Astrocyte (in vitro differentiated cells and primary cell): ENCODE measurements at regions not wholly inside any gene's neighbourhood (a gene's known extent, or its start where the extent isn't known, plus 50 kb on each side); places are given as distances from the start of the nearest gene placed in this dataset.

Experiments
- DNase-seq: peaks from one replicate; pipeline ENCODE4 v3.0.0-alpha.2; 2010; ENCODE audit warnings: low read depth
- FAIRE-seq: peaks from 2 replicates; lab custom pipeline; 2011; peaks lifted over from hg19 to GRCh38; lab: Jason Lieb, UNC
- H2AFZ ChIP-seq: 2 replicates; pipeline ENCODE4 v1.6.0; 2012; ENCODE audit warnings: low read depth, low read length, inconsistent platforms
- H3K27ac ChIP-seq: 2 replicates; pipeline ENCODE4 v1.5.1; 2011; ENCODE audit warnings: low read depth, low read length, inconsistent platforms
- H3K27me3 ChIP-seq: 2 replicates; pipeline ENCODE4 v1.6.0; 2011; ENCODE audit warnings: low read length, inconsistent platforms; ENCODE audit not compliant: insufficient read depth
- H3K36me3 ChIP-seq: 2 replicates; pipeline ENCODE4 v1.5.1; 2011; ENCODE audit warnings: low read length, inconsistent platforms; ENCODE audit not compliant: insufficient read depth
- H3K4me1 ChIP-seq: 2 replicates; pipeline ENCODE4 v1.5.1; 2011; ENCODE audit warnings: low read length, inconsistent platforms; ENCODE audit not compliant: insufficient read depth
- H3K4me2 ChIP-seq: 2 replicates; pipeline ENCODE4 v1.6.0; 2012; ENCODE audit warnings: low read length, inconsistent platforms
- H3K4me3 ChIP-seq: 2 replicates; pipeline ENCODE4 v1.5.1; 2011; ENCODE audit warnings: low read depth, mild to moderate bottlenecking, low read length, inconsistent platforms; ENCODE audit not compliant: insufficient read depth
- H3K79me2 ChIP-seq: 2 replicates; pipeline ENCODE4 v1.6.0; 2012; ENCODE audit warnings: mild to moderate bottlenecking, low read length, inconsistent platforms; ENCODE audit not compliant: insufficient read depth
- H3K9ac ChIP-seq: 2 replicates; pipeline ENCODE4 v1.6.0; 2012; ENCODE audit warnings: mild to moderate bottlenecking, low read length, inconsistent platforms
- H3K9me3 ChIP-seq: 2 replicates; pipeline ENCODE4 v1.5.1; 2012; ENCODE audit warnings: low read depth, mild to moderate bottlenecking, low read length, inconsistent platforms; ENCODE audit not compliant: insufficient read depth
- H4K20me1 ChIP-seq: 2 replicates; pipeline ENCODE4 v1.6.0; 2012; ENCODE audit warnings: low read length, inconsistent platforms; ENCODE audit not compliant: insufficient read depth
- H3K27ac Mint-ChIP-seq: one replicate; pipeline ENCODE4 v1.8.0; 2021; ENCODE audit warnings: mild to moderate bottlenecking, mixed read lengths; ENCODE audit not compliant: unreplicated experiment
- H3K27me3 Mint-ChIP-seq: one replicate; pipeline ENCODE4 v1.8.0; 2021; ENCODE audit warnings: low read depth, mixed read lengths; ENCODE audit not compliant: unreplicated experiment
- H3K36me3 Mint-ChIP-seq: one replicate; pipeline ENCODE4 v1.8.0; 2021; ENCODE audit warnings: low read depth, mixed read lengths; ENCODE audit not compliant: unreplicated experiment
- H3K4me1 Mint-ChIP-seq: one replicate; pipeline ENCODE4 v1.8.0; 2021; ENCODE audit warnings: low read depth, mixed read lengths; ENCODE audit not compliant: unreplicated experiment
- H3K4me3 Mint-ChIP-seq: one replicate; pipeline ENCODE4 v1.8.0; 2021; ENCODE audit warnings: mild to moderate bottlenecking, moderate library complexity, mixed read lengths; ENCODE audit not compliant: unreplicated experiment
- H3K9me3 Mint-ChIP-seq: one replicate; pipeline ENCODE4 v1.8.0; 2021; ENCODE audit warnings: mild to moderate bottlenecking, mixed read lengths; ENCODE audit not compliant: unreplicated experiment
- CTCF ChIP-seq: IDR thresholded peaks from 2 replicates; pipeline ENCODE4 v1.5.1; 2011; ENCODE audit warnings: low read depth, mild to moderate bottlenecking, inconsistent platforms, low read length, moderate library complexity; ENCODE audit not compliant: insufficient read depth
- EZH2 ChIP-seq: IDR thresholded peaks from 2 replicates; pipeline ENCODE4 v1.6.1; 2012; ENCODE audit warnings: mild to moderate bottlenecking, low read length, inconsistent platforms; ENCODE audit not compliant: insufficient read depth

GRCh38 chr3:27960133-27960532 lies 238.0 kb upstream of the EOMES start:
- no peak overlapping the region for H3K9ac ChIP-seq
- no peaks in the 10 kb centered on the region for H3K36me3 ChIP-seq
- FAIRE-seq (no peak), DNase-seq (peak; percentile 50)
- H3K27me3 ChIP-seq: no peaks in the 10 kb centered on the region
- TF ChIP-seq EZH2: no peak
- no peak for TF ChIP-seq CTCF
- Mint-ChIP-seq H3K27me3 (no peaks in the 10 kb centered on the region), H3K4me1 (peaks cover 9% of the 10 kb centered on the region), H3K27ac (no peak overlapping the region), H3K9me3 (peaks cover 3% of the 10 kb centered on the region), H3K4me3 (no peak overlapping the region), H3K36me3 (no peaks in the 10 kb centered on the region)
- H3K4me1 ChIP-seq: peaks cover 3% of the 10 kb centered on the region
- H3K4me3 ChIP-seq: no peak overlapping the region
- H4K20me1 ChIP-seq: no peaks in the 10 kb centered on the region
- no peaks in the 10 kb centered on the region for H3K9me3 ChIP-seq
- H3K27ac ChIP-seq: no peak overlapping the region
- no peaks in the 10 kb centered on the region for H3K79me2 ChIP-seq
- peak overlapping the region; percentile 35 for H3K4me2 ChIP-seq
- H2AFZ ChIP-seq: no peak overlapping the region

GRCh38 chr3:27963519-27963918 lies 241.4 kb upstream of the EOMES start:
- FAIRE-seq (no peak), DNase-seq (no peak)
- H3K27me3 Mint-ChIP-seq: no peaks in the 10 kb centered on the region
- H3K36me3 Mint-ChIP-seq: no peaks in the 10 kb centered on the region
- Histone ChIP-seq H3K4me3 (no peak overlapping the region), H3K9me3 (no peaks in the 10 kb centered on the region), H3K27me3 (no peaks in the 10 kb centered on the region), H4K20me1 (no peaks in the 10 kb centered on the region), H3K27ac (no peak overlapping the region), H3K36me3 (no peaks in the 10 kb centered on the region), H3K4me2 (no peak overlapping the region), H3K79me2 (no peaks in the 10 kb centered on the region), H2AFZ (no peak overlapping the region), H3K9ac (no peak overlapping the region), H3K4me1 (peaks cover 3% of the 10 kb centered on the region)
- no peak overlapping the region for H3K4me3 Mint-ChIP-seq
- TF ChIP-seq CTCF (no peak), EZH2 (no peak)
- peaks cover 9% of the 10 kb centered on the region for H3K4me1 Mint-ChIP-seq
- H3K27ac Mint-ChIP-seq: no peak overlapping the region
- H3K9me3 Mint-ChIP-seq: peaks cover 3% of the 10 kb centered on the region

GRCh38 chr3:27971600-27971999 lies 249.5 kb upstream of the EOMES start:
- Mint-ChIP-seq H3K36me3 (no peaks in the 10 kb centered on the region), H3K27me3 (no peaks in the 10 kb centered on the region), H3K4me1 (no peaks in the 10 kb centered on the region), H3K27ac (no peak overlapping the region), H3K9me3 (no peaks in the 10 kb centered on the region), H3K4me3 (no peak overlapping the region)
- Histone ChIP-seq H2AFZ (no peak overlapping the region), H3K36me3 (no peaks in the 10 kb centered on the region), H3K4me1 (no peaks in the 10 kb centered on the region), H4K20me1 (no peaks in the 10 kb centered on the region), H3K9ac (no peak overlapping the region), H3K27ac (no peak overlapping the region), H3K27me3 (no peaks in the 10 kb centered on the region), H3K4me2 (no peak overlapping the region), H3K4me3 (no peak overlapping the region), H3K79me2 (no peaks in the 10 kb centered on the region), H3K9me3 (peaks cover 4% of the 10 kb centered on the region)
- FAIRE-seq (no peak), DNase-seq (no peak)
- TF ChIP-seq EZH2 (no peak), CTCF (no peak)
